H9 (cell line): ENCODE measurements at regions not wholly inside any gene's neighbourhood (a gene's known extent, or its start where the extent isn't known, plus 50 kb on each side); places are given as distances from the start of the nearest gene placed in this dataset.

Experiments used
- DNase-seq: peaks from one replicate; pipeline ENCODE4 v3.0.0-alpha.2; 2017
- H2AFZ ChIP-seq: one replicate; pipeline ENCODE4 v1.6.1; 2013; ENCODE audit warnings: mild to moderate bottlenecking, low read length, control low read depth, moderate library complexity
- H2AK5ac ChIP-seq: 2 replicates; pipeline ENCODE4 v1.6.1; 2013; ENCODE audit warnings: low read length, control low read depth, mixed read lengths; ENCODE audit not compliant: insufficient read length
- H2BK120ac ChIP-seq: one replicate; pipeline ENCODE4 v1.6.1; 2013; ENCODE audit warnings: low read depth, mild to moderate bottlenecking, low read length, control low read depth, inconsistent platforms; ENCODE audit not compliant: poor library complexity, severe bottlenecking
- H2BK12ac ChIP-seq: 2 replicates; pipeline ENCODE4 v1.6.1; 2013; ENCODE audit warnings: low read length, control low read depth, mixed read lengths, low read depth; ENCODE audit not compliant: insufficient read length
- H2BK15ac ChIP-seq: 2 replicates; pipeline ENCODE4 v1.6.1; 2013; ENCODE audit warnings: low read depth, low read length, control low read depth
- H2BK20ac ChIP-seq: one replicate; pipeline ENCODE4 v1.6.1; 2013; ENCODE audit warnings: low read depth, mild to moderate bottlenecking, low read length, control low read depth, inconsistent platforms; ENCODE audit not compliant: poor library complexity, severe bottlenecking
- H2BK5ac ChIP-seq: 2 replicates; pipeline ENCODE4 v1.6.1; 2013; ENCODE audit warnings: low read length, control low read depth, mixed read lengths; ENCODE audit not compliant: insufficient read length
- H3K14ac ChIP-seq: 2 replicates; pipeline ENCODE4 v1.6.1; 2013; ENCODE audit warnings: low read length, control low read depth; ENCODE audit not compliant: insufficient read depth
- H3K18ac ChIP-seq: 2 replicates; pipeline ENCODE4 v1.6.1; 2013; ENCODE audit warnings: low read depth, mild to moderate bottlenecking, mixed read lengths, low read length, control low read depth; ENCODE audit not compliant: insufficient read length
- H3K23ac ChIP-seq: 2 replicates; pipeline ENCODE4 v1.6.1; 2013; ENCODE audit warnings: low read length, control low read depth, mixed read lengths, low read depth; ENCODE audit not compliant: insufficient read length
- H3K23me2 ChIP-seq: 2 replicates; pipeline ENCODE4 v1.6.1; 2013; ENCODE audit warnings: low read depth, mild to moderate bottlenecking, mixed read lengths, low read length, control low read depth; ENCODE audit not compliant: insufficient read length, poor library complexity, severe bottlenecking
- H3K27ac ChIP-seq: 2 replicates; pipeline ENCODE4 v1.5.1; 2013; ENCODE audit warnings: low read length, control low read depth, mixed read lengths, low read depth; ENCODE audit not compliant: insufficient read length
- H3K27me3 ChIP-seq: 2 replicates; pipeline ENCODE4 v1.6.1; 2013; ENCODE audit warnings: low read length, control low read depth, inconsistent platforms; ENCODE audit not compliant: insufficient read depth
- H3K4ac ChIP-seq: 2 replicates; pipeline ENCODE4 v1.6.1; 2013; ENCODE audit warnings: low read depth, mild to moderate bottlenecking, control low read depth, inconsistent platforms, low read length, moderate library complexity
- H3K4me1 ChIP-seq: 2 replicates; pipeline ENCODE4 v1.6.1; 2013; ENCODE audit warnings: low read length, control low read depth, inconsistent platforms; ENCODE audit not compliant: insufficient read depth
- H3K4me2 ChIP-seq: 2 replicates; pipeline ENCODE4 v1.6.1; 2013; ENCODE audit warnings: low read length, control low read depth, mixed read lengths; ENCODE audit not compliant: insufficient read length, insufficient read depth
- H3K56ac ChIP-seq: 2 replicates; pipeline ENCODE4 v1.6.1; 2013; ENCODE audit warnings: low read depth, mild to moderate bottlenecking, mixed read lengths, low read length, control low read depth; ENCODE audit not compliant: insufficient read length
- H3K79me1 ChIP-seq: 2 replicates; pipeline ENCODE4 v1.6.1; 2013; ENCODE audit warnings: low read depth, mild to moderate bottlenecking, moderate library complexity, low read length, control low read depth, inconsistent platforms; ENCODE audit not compliant: insufficient read depth, poor library complexity, severe bottlenecking
- H3K79me2 ChIP-seq: 2 replicates; pipeline ENCODE4 v1.6.1; 2013; ENCODE audit warnings: low read length, control low read depth, inconsistent platforms; ENCODE audit not compliant: insufficient read depth
- H3K9ac ChIP-seq: 2 replicates; pipeline ENCODE4 v1.6.1; 2013; ENCODE audit warnings: low read length, control low read depth, mixed read lengths; ENCODE audit not compliant: insufficient read length; ENCODE audit errors: extremely low read depth
- H3K9me3 ChIP-seq: one replicate; pipeline ENCODE4 v1.6.1; 2013; ENCODE audit warnings: low read depth, low read length, inconsistent platforms; ENCODE audit not compliant: control insufficient read depth
- H3T11ph ChIP-seq: one replicate; pipeline ENCODE4 v1.6.1; 2013; ENCODE audit warnings: mild to moderate bottlenecking, low read length, control low read depth, inconsistent platforms
- H4K20me1 ChIP-seq: one replicate; pipeline ENCODE4 v1.6.1; 2013; ENCODE audit not compliant: control insufficient read depth, insufficient read length, insufficient read depth
- H4K5ac ChIP-seq: 2 replicates; pipeline ENCODE4 v1.6.1; 2013; ENCODE audit warnings: low read depth, mild to moderate bottlenecking, mixed read lengths, low read length, control low read depth; ENCODE audit not compliant: insufficient read length
- H4K8ac ChIP-seq: replicated peaks from 2 replicates; pipeline ENCODE4 v1.6.1; 2013; ENCODE audit warnings: low read length, control low read depth, mixed read lengths, low read depth; ENCODE audit not compliant: insufficient read length
- H4K91ac ChIP-seq: 2 replicates; pipeline ENCODE4 v1.6.1; 2013; ENCODE audit warnings: low read depth, mild to moderate bottlenecking, moderate library complexity, mixed read lengths, low read length, control low read depth; ENCODE audit not compliant: insufficient read length
- H3K27ac Mint-ChIP-seq, 3 experiments: 2 replicates in 2 of 3; 3 replicates in 1 of 3; pipeline ENCODE4 v1.8.0; 2020 to 2021; ENCODE audit warnings: mixed read lengths in 3 of 3, mild to moderate bottlenecking in 1 of 3, moderate library complexity in 1 of 3
- H3K27me3 Mint-ChIP-seq: 2 replicates; pipeline ENCODE4 v1.8.0; 2021; ENCODE audit warnings: low read depth, mild to moderate bottlenecking, moderate library complexity, mixed read lengths
- H3K36me3 Mint-ChIP-seq, 3 experiments: 2 replicates in 2 of 3; 3 replicates in 1 of 3; pipeline ENCODE4 v1.8.0; 2020 to 2021; ENCODE audit warnings: low read depth in 3 of 3, mixed read lengths in 3 of 3; ENCODE audit not compliant: insufficient read depth in 1 of 3
- H3K4me1 Mint-ChIP-seq, 2 experiments: 2 replicates each; pipeline ENCODE4 v1.8.0; 2020; ENCODE audit warnings: mixed read lengths in 2 of 2
- H3K4me3 Mint-ChIP-seq, 2 experiments: 2 replicates in 1 of 2; 3 replicates in 1 of 2; pipeline ENCODE4 v1.8.0; 2020 to 2021; ENCODE audit warnings: mild to moderate bottlenecking in 2 of 2, mixed read lengths in 2 of 2, moderate library complexity in 1 of 2
- H3K9me3 Mint-ChIP-seq, 2 experiments: 2 replicates in 1 of 2; 3 replicates in 1 of 2; pipeline ENCODE4 v1.8.0; 2020; ENCODE audit warnings: mild to moderate bottlenecking in 2 of 2, mixed read lengths in 2 of 2, moderate library complexity in 1 of 2
- CTCF ChIP-seq: fragments of 200-600 bp; sonication (generic); conservative IDR thresholded peaks from 3 replicates; pipeline ENCODE4 v1.8.0; 2021; ENCODE audit warnings: antibody characterized with exemption, mild to moderate bottlenecking

GRCh38 chr14:84857571-84857970 is 672.4 kb upstream of the FLRT2 start:
- no peak overlapping the region for H3K4ac ChIP-seq
- no peak for TF ChIP-seq CTCF
- H3K9me3 ChIP-seq, result no peaks in the 10 kb centered on the region
- no peaks in the 10 kb centered on the region for H3K79me1 ChIP-seq
- no peak overlapping the region for H2BK12ac ChIP-seq
- Mint-ChIP-seq H3K4me3 (no peak overlapping the region), H3K4me1 (no peaks in the 10 kb centered on the region), H3K9me3 (no peaks in the 10 kb centered on the region), H3K27ac (no peak overlapping the region), H3K36me3 (no peaks in the 10 kb centered on the region), H3K27me3 (no peaks in the 10 kb centered on the region)
- no peak overlapping the region for H3T11ph ChIP-seq
- H2BK5ac ChIP-seq, result no peak overlapping the region
- H3K4me1 ChIP-seq, result no peaks in the 10 kb centered on the region
- no peak overlapping the region for H4K5ac ChIP-seq
- H3K27ac ChIP-seq, result no peak overlapping the region
- no peaks in the 10 kb centered on the region for H3K79me2 ChIP-seq
- H3K23ac ChIP-seq, result no peak overlapping the region
- no peak overlapping the region for H3K14ac ChIP-seq
- H4K8ac ChIP-seq, result no peak overlapping the region
- H2AK5ac ChIP-seq, result no peak overlapping the region
- H3K9ac ChIP-seq, result no peak overlapping the region
- H3K27me3 ChIP-seq, result no peaks in the 10 kb centered on the region
- no peak overlapping the region for H2BK15ac ChIP-seq
- no peak for DNase-seq
- no peaks in the 10 kb centered on the region for H3K23me2 ChIP-seq
- no peak overlapping the region for H3K18ac ChIP-seq
- no peak overlapping the region for H3K56ac ChIP-seq
- no peak overlapping the region for H2AFZ ChIP-seq
- H3K4me2 ChIP-seq, result no peak overlapping the region
- no peaks in the 10 kb centered on the region for H4K20me1 ChIP-seq
- no peak overlapping the region for H4K91ac ChIP-seq
- no peak overlapping the region for H2BK120ac ChIP-seq
- no peak overlapping the region for H2BK20ac ChIP-seq
